ENCODE measurements at regions not wholly inside any gene's neighbourhood (a gene's known extent, or its start where the extent isn't known, plus 50 kb on each side); places are given as distances from the start of the nearest gene placed in this dataset.

- no peak overlapping the region for H3K4me3 ChIP-seq (ENCODE audit: low read depth, low read length)
- CTCF ChIA-PET = no interaction called here
- H3K36me3 ChIP-seq (ENCODE audit: control insufficient read depth, insufficient read depth, low read length) = no peaks in the 10 kb centered on the region
- no peak for DNase-seq
- Mint-ChIP-seq H3K9me3 (ENCODE audit: unreplicated experiment) (peaks cover 20% of the 10 kb centered on the region), H3K36me3 (ENCODE audit: insufficient read depth, unreplicated experiment) (peaks cover 9% of the 10 kb centered on the region), H3K4me3 (ENCODE audit: unreplicated experiment) (no peak overlapping the region), H3K4me1 (ENCODE audit: low read depth, unreplicated experiment) (peaks cover 18% of the 10 kb centered on the region), H3K27ac (ENCODE audit: unreplicated experiment) (no peak overlapping the region), H3K27me3 (ENCODE audit: insufficient read depth, unreplicated experiment) (no peaks in the 10 kb centered on the region)
- BruUV-seq (replicated peaks) = no TSS peak
- no peak for TF ChIP-seq CTCF (IDR thresholded peaks at IDR 0.05; ENCODE audit: insufficient read depth in 1 of 2, low read depth in 1 of 2, low read length in 1 of 2, severe bottlenecking in 1 of 2, unreplicated experiment in 1 of 2)
- no peaks in the 10 kb centered on the region for H3K4me1 ChIP-seq
- POLR2A ChIA-PET = no interaction called here
- H3K27me3 ChIP-seq (replicated peaks; ENCODE audit: control insufficient read depth, insufficient read depth, low read length) = no peaks in the 10 kb centered on the region
- H3K9me3 ChIP-seq = no peaks in the 10 kb centered on the region
- intact Hi-C loops (cut with micrococcal nuclease; ENCODE audit: unreplicated experiment) = no loop called here
Observed at GRCh38 chr4:74555843-74556242, 110.9 kb downstream of the AREG start.

GRCh38 chr4:74559853-74560252 is 114.9 kb downstream of the AREG start:
- no TSS peak for BruUV-seq (replicated peaks)
- Mint-ChIP-seq H3K36me3 (ENCODE audit: insufficient read depth, unreplicated experiment) (peaks cover 9% of the 10 kb centered on the region), H3K27me3 (ENCODE audit: insufficient read depth, unreplicated experiment) (no peaks in the 10 kb centered on the region), H3K9me3 (ENCODE audit: unreplicated experiment) (peaks cover 42% of the 10 kb centered on the region), H3K27ac (ENCODE audit: unreplicated experiment) (no peak overlapping the region), H3K4me1 (ENCODE audit: low read depth, unreplicated experiment) (peaks cover 18% of the 10 kb centered on the region), H3K4me3 (ENCODE audit: unreplicated experiment) (no peak overlapping the region)
- no peak for TF ChIP-seq CTCF (IDR thresholded peaks at IDR 0.05; ENCODE audit: insufficient read depth in 1 of 2, low read depth in 1 of 2, low read length in 1 of 2, severe bottlenecking in 1 of 2, unreplicated experiment in 1 of 2)
- H3K4me3 ChIP-seq (ENCODE audit: low read depth, low read length) = no peak overlapping the region
- H3K36me3 ChIP-seq (ENCODE audit: control insufficient read depth, insufficient read depth, low read length) = no peaks in the 10 kb centered on the region
- intact Hi-C loops (cut with micrococcal nuclease; ENCODE audit: unreplicated experiment) = no loop called here
- peaks cover 4% of the 10 kb centered on the region; the same call in 1 of the 2 replicates for H3K9me3 ChIP-seq
- no peaks in the 10 kb centered on the region for H3K27me3 ChIP-seq (replicated peaks; ENCODE audit: control insufficient read depth, insufficient read depth, low read length)
- CTCF ChIA-PET = no interaction called here
- DNase-seq = no peak
- POLR2A ChIA-PET = no interaction called here
- H3K4me1 ChIP-seq = no peaks in the 10 kb centered on the region

GRCh38 chr4:74567981-74568380 is 123.0 kb downstream of the AREG start:
- CTCF ChIA-PET = no interaction called here
- Mint-ChIP-seq H3K4me3 (ENCODE audit: unreplicated experiment) (no peak overlapping the region), H3K9me3 (ENCODE audit: unreplicated experiment) (peaks cover 32% of the 10 kb centered on the region), H3K27me3 (ENCODE audit: insufficient read depth, unreplicated experiment) (no peaks in the 10 kb centered on the region), H3K27ac (ENCODE audit: unreplicated experiment) (no peak overlapping the region), H3K4me1 (ENCODE audit: low read depth, unreplicated experiment) (no peaks in the 10 kb centered on the region), H3K36me3 (ENCODE audit: insufficient read depth, unreplicated experiment) (no peaks in the 10 kb centered on the region)
- intact Hi-C loops (cut with micrococcal nuclease; ENCODE audit: unreplicated experiment) = no loop called here
- no TSS peak for BruUV-seq (replicated peaks)
- no peak overlapping the region for H3K4me3 ChIP-seq (ENCODE audit: low read depth, low read length)
- H3K36me3 ChIP-seq (ENCODE audit: control insufficient read depth, insufficient read depth, low read length) = no peaks in the 10 kb centered on the region
- no peak for DNase-seq
- peaks cover 10% of the 10 kb centered on the region; the same call in 1 of the 2 replicates for H3K9me3 ChIP-seq
- no peak for TF ChIP-seq CTCF (IDR thresholded peaks at IDR 0.05; ENCODE audit: insufficient read depth in 1 of 2, low read depth in 1 of 2, low read length in 1 of 2, severe bottlenecking in 1 of 2, unreplicated experiment in 1 of 2)
- H3K27me3 ChIP-seq (replicated peaks; ENCODE audit: control insufficient read depth, insufficient read depth, low read length) = no peaks in the 10 kb centered on the region
- POLR2A ChIA-PET = no interaction called here
- no peaks in the 10 kb centered on the region for H3K4me1 ChIP-seq
